D721Med (cell line): ENCODE measurements at regions not wholly inside any gene's neighbourhood (a gene's known extent, or its start where the extent isn't known, plus 50 kb on each side); places are given as distances from the start of the nearest gene placed in this dataset.

ENCODE experiments used
- DNase-seq: peaks from one replicate; pipeline ENCODE4 v3.0.0; 2011; ENCODE audit warnings: low spot score; ENCODE audit not compliant: insufficient read length
- FAIRE-seq: peaks from 2 replicates; lab custom pipeline; 2011; peaks lifted over from hg19 to GRCh38; lab: Jason Lieb, UNC
- TF ChIP-seq, protein P1 (sequence below): IDR thresholded peaks from 2 replicates; pipeline ENCODE4 v1.5.1; 2012; ENCODE audit warnings: mild to moderate bottlenecking, control low read depth; ENCODE audit not compliant: insufficient read depth; ENCODE audit errors: missing control alignments

DNA sequence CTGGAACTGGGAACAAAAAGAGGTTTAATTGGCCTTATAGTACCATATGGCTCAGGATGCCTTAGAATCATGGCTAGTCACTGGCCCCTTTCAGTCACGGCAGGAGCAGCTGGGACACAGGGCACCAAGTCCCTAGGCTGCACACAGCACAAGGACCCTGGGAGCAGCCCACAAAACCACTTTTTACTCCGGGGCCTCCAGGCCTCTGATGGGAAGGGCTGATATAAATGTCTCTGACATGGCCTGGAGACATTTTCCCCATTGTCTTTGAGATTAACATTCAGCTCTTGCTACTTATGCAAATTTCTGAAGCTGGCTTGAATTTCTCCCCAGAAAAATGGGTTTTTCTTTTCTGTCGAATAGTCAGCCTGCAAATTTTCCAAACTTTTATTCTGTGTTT lies 1026.4 kb upstream of the COX7C start:
- no peak for FAIRE-seq
- TF ChIP-seq, protein P1, sequence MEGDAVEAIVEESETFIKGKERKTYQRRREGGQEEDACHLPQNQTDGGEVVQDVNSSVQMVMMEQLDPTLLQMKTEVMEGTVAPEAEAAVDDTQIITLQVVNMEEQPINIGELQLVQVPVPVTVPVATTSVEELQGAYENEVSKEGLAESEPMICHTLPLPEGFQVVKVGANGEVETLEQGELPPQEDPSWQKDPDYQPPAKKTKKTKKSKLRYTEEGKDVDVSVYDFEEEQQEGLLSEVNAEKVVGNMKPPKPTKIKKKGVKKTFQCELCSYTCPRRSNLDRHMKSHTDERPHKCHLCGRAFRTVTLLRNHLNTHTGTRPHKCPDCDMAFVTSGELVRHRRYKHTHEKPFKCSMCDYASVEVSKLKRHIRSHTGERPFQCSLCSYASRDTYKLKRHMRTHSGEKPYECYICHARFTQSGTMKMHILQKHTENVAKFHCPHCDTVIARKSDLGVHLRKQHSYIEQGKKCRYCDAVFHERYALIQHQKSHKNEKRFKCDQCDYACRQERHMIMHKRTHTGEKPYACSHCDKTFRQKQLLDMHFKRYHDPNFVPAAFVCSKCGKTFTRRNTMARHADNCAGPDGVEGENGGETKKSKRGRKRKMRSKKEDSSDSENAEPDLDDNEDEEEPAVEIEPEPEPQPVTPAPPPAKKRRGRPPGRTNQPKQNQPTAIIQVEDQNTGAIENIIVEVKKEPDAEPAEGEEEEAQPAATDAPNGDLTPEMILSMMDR = no peak

DNA sequence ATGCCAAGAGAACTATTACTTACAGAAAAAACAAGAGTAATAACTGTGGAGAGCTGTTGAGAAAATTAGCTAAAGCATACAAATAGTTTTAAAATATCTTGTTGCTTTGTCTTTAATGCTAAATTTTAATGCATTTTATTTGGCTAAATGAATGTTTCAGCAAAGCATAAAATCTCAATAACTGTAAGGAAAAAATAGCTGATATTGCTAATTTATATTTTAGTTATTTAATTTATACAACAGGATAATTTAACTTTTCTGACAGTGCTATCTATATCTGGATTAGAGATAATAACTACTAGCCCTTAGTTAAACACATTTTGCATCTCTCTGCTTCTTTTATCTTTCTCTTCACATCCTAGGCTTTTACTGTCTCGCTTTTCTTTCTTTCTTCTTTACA lies 1014.9 kb upstream of the COX7C start:
- DNase-seq = no peak
- TF ChIP-seq, protein P1 = no peak
- FAIRE-seq = no peak

More for the DNA sequence above, 1026.4 kb upstream of the COX7C start:
- DNase-seq = no peak

GRCh38 chr5:85604378-85604777 lies 1013.4 kb upstream of the COX7C start:
- TF ChIP-seq, protein P1 = no peak
- FAIRE-seq (no peak), DNase-seq (no peak)

GRCh38 chr5:85604786-85605185 lies 1013.0 kb upstream of the COX7C start:
- TF ChIP-seq, protein P1 = no peak
- FAIRE-seq (no peak), DNase-seq (no peak)

GRCh38 chr5:85605381-85605780 lies 1012.4 kb upstream of the COX7C start:
- no peak for FAIRE-seq
- TF ChIP-seq, protein P1 = no peak
- DNase-seq = no peak

GRCh38 chr5:85614489-85614888 lies 1003.3 kb upstream of the COX7C start:
- FAIRE-seq = no peak
- no peak for DNase-seq
- TF ChIP-seq, protein P1 = no peak

- no peak for FAIRE-seq
- DNase-seq = no peak
- TF ChIP-seq, protein P1 = no peak
These were observed 996.1 kb upstream of the COX7C start for GRCh38 chr5:85621668-85622067.
